Posterior vena cava (tissue), 2 donors: ENCODE measurements at regions not wholly inside any gene's neighbourhood (a gene's known extent, or its start where the extent isn't known, plus 50 kb on each side); places are given as distances from the start of the nearest gene placed in this dataset.

Source experiments
- DNase-seq: peaks from one replicate; pipeline ENCODE4 v3.0.0-alpha.2; 2020; ENCODE audit warnings: low spot score
- intact Hi-C, 2 donors: fragments of 100-400 bp; cut with DNase I; formaldehyde crosslinking; loops; one replicate each; pipeline versions ENCODE4 v1.14.1 to v1.14.2; 2022 to 2023
- donor health status: DM: yes; HTN: yes; CAD: no.
- donor health status: DM: yes; HTN: yes; CAD: no.

DNA sequence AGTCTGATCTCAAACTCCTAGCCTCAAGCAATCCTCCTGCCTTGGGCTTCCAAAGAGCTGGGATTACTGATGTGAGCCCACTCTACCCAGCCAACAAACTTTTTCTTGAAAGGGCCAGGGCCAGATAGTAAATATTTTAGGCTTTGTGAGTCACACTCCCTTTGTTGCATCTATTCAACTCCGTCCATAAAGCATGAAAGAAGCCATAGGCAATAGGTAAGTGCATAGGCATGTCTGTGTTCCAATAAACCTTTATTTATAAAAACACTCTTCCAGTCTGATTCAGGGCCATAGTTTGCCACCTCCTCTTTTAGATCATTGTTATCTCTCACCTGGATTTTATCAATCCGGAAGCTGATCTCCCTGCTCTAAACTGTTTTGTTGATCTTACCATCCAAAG is 105.6 kb upstream of the BMPER start:
- no peak for DNase-seq
- intact Hi-C loops, result no loop called here

DNA sequence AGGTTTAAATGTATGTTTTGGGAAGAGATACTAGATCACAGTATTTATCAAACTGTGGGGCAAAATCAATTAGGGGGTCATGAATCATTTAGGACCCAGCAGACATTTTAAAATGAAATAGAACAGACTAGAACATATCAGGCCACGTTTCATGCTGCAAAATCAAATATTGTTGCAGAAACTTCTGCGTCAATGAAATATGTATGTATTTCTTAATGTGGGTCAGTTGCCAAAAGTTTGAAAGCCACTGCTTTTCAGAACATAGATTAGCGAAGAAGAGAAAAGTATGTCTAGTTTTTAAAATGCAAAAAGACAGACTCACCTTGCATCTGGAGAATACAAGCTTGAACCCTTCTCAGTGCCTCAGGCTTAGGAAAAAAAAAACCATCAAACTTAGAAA is 102.7 kb upstream of the BMPER start:
- DNase-seq, result no peak
- intact Hi-C loops, result no loop called here

DNA sequence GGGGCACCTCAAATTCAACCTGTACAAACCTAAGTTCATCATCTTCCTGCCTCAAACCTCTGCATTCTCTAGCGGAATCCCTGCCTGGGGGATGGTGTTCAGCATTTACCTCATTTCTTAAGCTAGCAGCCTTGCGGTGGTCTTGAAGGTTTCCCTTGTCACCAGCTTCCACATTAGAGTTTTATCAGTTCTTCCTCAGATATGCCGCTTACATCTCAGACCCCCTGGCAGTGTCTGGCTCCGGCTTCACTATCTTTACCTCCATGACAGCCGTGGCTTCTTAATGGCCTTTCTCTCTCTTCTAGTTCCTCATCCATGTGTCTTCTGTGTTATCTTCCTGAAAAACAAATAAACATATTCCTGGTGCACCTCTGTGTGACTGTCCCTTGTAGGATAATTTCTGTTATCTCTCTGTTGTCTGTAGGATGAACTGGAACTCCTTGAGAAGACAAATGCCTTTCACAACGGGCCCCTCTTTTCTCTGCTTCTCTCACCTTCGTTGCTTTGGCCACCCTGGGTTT is 101.1 kb upstream of the BMPER start:
- no peak for DNase-seq
- intact Hi-C loops, result no loop called here

DNA sequence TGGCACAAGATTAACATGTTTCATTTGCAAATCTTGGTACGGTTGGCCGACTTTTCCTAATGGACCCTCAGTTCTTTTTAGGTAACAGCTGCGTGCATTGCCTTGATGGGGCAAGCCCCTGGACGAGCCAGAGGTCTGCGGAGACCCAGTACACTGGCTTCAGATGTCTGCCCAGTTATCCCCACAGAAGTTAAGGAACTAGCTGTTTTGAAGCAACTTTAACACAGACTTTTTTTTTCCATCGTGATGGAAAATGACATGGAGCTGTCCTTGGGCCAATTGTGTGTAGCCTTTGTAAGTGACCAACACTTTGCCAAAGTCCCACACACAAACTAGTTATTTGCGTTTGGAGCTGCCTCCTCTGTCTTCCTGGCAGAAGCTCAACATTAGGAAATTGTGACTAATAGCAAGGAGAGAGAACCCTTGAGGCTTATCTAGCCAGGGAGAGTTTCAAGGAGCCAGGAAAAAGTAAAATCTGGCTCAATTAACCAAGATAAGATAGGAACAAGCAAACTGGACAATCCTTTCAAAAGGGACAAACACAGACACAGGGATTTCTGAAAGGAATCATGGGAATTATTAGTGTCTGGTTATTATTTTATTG is 99.6 kb upstream of the BMPER start:
- DNase-seq, result no peak

DNA sequence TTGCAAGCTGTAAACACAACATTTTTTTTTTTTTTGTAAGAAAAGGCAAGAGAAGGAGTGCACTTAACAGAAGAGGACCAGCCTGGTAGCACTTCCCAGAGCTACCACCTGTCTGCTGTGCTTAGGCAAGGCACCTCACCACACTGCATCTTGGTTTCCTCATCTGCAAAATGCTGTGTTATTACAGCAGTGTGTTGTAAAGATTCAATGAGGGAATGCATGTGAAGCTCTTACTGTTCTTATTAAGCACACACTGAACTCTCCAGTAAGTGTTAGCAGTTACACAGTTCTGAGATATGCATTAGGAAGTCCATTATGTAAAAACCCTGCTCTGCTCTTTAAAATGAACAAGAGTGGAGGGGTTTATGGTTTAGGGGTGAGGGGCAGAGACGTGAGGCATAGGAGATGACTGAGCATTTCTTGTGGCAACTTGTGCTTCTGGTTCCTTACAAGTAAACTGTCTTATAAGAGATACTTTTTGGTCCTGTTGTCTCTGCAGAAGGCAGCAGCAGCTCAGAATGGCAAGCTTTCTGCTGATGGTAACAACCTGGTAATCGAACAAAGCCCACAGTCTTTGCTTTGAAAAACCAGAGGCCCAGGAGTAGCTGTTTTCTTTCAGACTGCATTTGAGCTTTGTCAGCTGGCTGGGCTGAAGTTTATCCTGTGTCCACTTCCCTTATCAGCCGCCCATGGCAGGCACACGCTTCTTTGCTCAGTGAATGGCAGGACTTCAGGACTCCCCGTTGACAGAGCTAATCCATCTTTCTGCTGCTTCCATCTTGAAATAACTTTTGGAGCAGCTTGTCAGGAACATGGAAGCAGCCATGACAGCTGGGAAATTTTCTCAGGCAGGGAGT is 98.8 kb upstream of the BMPER start:
- no peak for DNase-seq

More for the DNA sequence above, 99.6 kb upstream of the BMPER start:
- intact Hi-C loops, result no loop called here

DNA sequence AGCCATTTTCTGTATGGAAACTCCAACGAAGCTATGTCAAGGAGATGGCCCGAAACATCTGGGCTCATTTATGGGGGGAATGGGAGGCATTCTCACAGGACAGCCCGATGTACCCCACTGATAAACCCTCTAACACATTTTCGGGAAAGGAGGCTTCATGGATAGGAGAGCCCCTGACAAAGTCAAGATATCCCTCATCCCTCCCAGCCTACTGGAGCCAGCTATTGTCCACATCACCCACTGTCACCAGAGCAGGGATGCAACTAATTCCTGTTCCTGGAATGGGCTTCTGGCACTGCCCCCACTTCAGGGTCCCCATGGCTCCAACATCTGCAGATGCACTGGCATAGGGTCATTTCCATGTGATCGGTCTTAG is 98.2 kb upstream of the BMPER start:
- intact Hi-C loops, result no loop called here
- no peak for DNase-seq

More for the DNA sequence above, 98.8 kb upstream of the BMPER start:
- intact Hi-C loops, result no loop called here

DNA sequence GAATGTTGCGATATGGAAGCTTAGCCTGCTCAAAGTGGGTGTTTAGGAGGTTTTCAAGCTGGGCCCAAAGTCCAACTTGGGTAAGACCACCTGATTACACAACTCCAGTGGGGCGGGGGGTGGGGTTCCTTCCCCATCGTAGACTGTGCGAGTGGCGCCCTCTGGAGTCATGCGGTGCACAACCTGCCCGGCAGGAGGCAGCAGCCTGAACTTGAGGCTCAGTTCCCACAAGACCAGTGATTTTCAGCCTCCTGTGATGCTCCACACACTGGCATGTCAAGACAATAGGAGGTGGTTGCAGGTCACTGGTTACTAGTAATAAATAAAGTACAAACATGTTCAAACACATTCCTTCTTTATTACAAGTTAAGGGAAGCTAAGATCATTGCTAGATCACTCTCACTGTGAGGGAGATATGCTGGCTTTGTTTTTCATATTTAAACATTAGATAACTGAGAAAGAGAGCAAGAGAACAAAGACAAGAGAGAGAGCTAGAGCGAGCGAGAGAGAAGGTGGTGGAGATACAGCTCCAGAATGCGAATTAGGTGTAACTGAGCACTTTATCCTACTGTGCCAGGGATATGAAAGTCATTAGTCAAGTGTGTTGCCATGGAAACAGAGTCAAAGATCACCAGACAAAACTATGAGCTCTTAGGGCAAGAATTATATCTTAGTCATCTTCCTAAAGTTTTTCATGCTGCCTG is 97.4 kb upstream of the BMPER start:
- intact Hi-C loops, result no loop called here
- no peak for DNase-seq

DNA sequence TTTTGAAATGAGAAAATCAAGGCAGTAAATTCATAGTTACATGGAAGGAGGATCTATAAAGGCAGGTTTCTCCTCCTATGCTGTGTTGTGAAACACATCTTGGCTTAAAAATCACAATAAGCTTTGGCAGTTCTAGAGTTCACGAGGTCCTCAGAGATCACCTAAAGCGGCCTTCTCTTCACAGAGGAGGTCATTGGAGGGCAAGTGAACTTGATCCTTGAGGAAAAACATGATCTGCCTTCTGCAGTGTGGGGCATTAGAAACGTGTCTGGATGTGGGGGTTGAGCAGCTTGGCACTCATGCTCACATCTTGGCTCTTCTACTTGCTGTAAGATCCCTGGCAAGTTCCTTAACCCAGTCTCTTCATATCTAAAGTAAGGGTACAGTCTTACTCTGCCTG is 96.1 kb upstream of the BMPER start:
- intact Hi-C loops, result no loop called here

DNA sequence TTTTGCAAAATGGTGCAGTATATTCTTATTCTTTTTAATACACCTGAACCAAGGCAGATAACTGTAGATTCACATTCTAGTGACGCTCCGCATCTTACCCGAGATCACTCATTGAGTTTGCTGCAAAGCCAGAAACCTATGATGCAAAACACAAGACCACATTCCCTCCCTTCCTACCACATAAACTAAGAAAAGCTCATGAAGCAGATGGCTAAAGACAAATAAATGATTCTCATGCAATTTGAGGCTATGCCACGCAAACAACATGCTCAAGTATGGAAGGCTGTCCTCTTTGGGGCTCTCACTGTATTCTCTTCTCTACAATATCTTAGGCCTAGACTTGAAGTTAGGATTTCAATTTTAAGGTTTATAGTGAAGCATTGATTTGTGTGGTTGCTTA is 95.0 kb upstream of the BMPER start:
- DNase-seq, result no peak
- intact Hi-C loops, result no loop called here

More for the DNA sequence above, 96.1 kb upstream of the BMPER start:
- DNase-seq, result no peak

DNA sequence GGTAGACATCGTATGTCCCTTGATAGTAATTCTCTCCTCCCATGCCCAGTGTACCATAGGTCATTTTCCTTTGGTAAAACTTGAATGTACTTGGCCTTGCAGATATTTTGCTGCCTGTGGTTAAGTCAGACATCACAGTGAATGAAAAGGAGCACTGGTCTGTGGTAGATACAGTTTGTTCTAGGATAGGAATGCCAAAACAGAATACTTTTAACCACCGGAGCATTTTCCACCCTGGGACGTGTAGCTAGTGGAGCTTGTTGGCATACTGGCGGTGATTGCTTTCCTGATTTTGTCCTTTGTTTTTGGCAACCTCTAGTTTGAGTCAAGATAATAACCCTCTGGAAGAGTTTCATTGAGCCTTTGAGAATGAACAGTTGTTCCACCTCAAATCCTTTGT is 92.0 kb upstream of the BMPER start:
- intact Hi-C loops, result no loop called here
- no peak for DNase-seq

DNA sequence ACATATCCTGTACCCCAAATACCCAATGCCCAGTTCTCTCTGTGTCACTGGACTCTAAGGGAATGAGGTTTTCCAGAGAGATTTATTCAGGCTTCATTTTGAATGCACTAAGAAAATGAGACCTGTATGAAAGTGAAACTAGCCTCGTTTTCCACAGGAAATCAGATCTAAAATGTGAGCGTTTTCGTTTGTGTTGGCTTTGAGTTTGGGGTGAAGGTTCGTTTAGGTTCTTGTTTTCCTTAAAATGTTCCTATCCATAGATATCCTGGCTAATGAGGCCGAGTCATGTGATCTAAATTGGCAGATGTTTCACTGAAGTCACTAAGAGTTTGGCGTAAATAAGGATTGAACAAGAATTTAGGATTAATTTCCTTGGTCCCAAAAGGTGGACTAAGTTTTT is 90.9 kb upstream of the BMPER start:
- no peak for DNase-seq
- intact Hi-C loops, result no loop called here

DNA sequence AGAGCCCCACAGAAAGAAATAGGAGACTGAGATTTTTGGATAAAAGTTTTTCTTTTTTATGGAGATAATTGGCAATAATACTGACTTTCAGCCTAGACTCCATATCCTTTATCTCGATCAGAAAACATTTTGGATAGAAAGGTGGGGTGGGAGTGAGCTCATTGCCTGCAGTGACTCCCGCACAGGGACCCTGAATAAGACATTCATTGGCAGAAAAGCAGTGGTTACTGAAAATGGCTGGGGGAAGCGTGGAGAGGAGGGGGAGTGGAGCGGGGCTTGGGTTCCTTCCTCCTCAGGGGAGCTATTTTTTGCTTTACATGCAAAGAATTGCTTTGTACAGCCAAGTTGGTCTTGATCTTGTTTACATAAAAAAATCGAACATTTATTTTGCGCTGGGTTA is 90.4 kb upstream of the BMPER start:
- intact Hi-C loops, result no loop called here

DNA sequence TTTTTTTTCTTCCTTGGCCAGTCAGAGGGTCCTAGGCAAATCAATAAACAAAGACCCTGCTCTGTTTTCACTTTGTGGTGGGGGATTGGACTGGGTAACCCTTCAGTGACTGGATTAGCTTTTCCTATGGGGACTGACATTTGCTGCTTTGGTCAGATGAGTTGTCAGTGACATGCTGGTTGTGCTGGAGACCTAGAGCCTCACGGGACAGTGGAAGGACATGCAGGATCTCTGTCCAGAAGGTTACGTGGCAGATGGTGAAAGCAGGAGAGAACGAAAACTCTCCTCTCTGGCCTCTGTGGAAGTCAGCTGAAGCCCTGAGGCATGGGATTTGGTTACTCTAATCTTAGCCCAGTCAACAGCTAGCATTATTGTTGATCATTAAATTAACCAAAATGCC is 90.0 kb upstream of the BMPER start:
- intact Hi-C loops, result no loop called here
- DNase-seq, result no peak

More for the DNA sequence above, 90.4 kb upstream of the BMPER start:
- no peak for DNase-seq

DNA sequence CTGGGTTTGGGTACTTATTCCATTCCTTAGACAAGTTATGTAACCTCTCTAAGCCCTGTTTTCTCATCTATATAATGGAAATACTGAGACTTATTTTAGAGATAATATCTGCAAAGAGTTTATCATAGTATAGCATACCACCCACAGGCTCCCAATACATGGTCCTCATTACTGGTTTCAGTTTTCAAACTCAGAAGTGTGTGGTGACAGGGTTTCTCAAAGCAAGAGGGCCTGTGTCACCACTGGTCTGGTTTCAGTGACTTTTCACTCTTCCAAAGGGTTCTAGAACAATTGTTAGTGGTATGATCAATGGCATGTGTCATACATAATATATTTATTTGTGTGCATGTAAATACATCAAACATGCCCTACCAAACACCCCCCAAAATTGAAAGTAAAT is 89.2 kb upstream of the BMPER start:
- DNase-seq, result no peak
- intact Hi-C loops, result no loop called here

DNA sequence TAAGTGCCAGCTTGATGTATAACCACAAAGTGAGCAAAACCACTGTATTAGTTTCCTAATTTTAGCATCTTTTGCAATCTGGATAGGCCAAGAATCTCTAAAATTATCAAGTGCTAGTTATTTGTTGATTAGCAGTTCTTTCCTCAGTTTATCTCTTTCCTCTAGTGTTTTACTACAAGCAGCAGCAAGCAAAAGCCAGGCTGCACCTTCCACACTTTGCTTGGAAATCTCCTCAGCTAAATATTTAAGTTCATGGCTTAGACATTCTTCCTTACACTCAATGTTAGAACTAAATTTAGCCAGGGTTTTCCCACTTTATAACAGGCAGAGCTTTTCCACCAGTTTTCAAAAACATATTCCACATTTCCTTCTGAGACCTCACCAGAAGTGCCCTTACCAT is 85.7 kb upstream of the BMPER start:
- no peak for DNase-seq
- intact Hi-C loops, result no loop called here

DNA sequence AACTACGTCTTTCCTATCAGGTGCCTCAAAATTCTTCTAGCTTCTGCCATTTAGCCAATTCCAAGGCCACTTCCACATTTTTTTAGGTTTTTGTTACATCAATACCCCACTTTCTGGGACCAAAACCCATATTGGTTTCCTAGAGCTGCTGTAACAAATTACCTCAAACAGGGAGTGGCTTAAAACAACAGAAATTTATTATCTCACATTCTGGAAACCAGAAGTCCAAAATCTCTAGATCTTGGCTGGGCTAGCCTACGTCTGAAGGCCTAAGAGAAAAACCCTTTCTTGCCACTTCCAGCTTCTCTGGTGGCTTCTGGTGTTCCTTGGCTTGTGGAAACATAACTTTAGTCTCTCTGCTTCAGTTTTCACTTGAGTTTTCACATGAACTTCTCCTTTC is 85.1 kb upstream of the BMPER start:
- intact Hi-C loops, result no loop called here
- no peak for DNase-seq

DNA sequence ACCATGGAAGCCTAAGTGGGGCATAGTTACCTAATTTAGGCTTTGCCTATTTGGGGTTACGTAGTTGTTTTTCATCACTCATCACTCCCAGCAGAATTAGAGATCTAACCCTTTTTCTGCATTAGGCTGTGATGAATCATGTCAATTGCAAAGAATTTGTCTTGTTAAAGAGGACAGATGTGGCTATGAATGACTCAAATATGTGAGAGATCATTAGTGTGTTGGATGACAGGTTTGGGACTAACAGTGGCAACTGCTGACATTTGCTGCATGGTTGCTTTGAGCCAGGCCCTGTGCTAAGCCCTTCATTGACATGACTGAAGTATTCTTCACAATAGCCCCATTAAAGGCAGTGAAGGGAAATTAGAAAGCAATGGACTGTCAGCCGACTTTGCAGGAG is 83.4 kb upstream of the BMPER start:
- intact Hi-C loops, result no loop called here
- no peak for DNase-seq

DNA sequence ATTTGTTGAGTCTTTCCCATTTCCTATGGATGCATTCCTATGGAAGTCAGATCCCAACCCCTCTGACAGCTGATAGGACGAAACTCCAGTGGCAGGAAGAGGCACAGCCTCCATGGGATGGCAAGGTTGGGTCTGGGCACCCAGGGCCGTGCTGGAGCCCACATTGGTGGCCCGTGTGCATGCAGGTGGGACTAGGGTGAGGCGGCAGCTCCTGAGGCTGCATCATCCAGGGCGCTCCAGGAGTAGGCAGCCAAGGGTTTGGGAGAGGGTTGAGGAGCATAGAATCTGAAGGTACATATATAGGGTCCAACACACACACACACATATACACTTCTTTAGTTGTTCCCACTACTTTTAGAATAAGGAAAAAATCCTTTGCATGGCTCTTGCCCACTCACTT is 81.4 kb upstream of the BMPER start:
- intact Hi-C loops, result no loop called here
- DNase-seq, result no peak

DNA sequence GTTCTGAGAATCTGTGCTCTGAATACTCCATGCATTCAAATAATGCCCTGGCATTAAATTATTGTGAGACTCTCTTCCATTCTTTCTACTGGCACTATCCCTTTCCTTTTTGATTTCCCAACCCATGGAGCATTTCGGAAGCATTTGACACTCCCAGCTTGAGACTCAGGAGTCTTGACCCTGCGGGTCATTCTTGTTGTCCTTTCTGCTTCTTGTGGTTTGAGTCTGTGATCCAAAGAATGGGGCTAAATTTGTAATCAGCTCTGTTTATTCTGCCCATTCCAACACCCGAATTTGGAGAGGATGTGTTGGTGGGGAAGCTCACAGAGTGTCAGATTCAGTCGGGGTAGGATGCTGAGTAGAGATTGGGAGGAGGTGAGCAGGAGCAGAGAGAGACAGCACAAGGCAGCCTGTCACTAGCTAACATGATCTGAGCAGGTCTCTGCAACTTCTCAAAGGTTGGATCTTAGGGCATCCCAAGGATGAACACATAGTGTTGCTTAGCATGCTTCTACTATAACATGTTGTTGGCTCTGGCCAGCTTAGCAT is 80.4 kb upstream of the BMPER start:
- intact Hi-C loops, result no loop called here
- no peak for DNase-seq

DNA sequence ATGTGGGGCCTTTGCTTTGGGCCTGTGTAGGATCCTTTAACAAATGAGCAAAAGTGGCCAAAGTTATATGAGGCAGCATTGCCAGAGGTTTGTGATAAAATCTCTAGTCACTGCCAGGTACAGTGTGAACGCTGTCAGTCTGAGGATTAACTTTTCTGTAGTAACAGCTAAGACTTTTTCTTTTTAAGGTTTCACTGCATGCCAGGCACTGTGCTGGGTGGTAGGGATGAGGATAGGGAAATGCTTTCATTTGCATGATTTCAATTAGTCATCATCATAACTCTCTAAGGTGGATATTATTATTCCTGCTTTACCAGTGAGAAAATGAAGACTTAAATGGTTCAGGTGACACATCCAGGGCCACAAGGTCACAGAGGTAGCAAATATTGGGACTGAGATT is 79.7 kb upstream of the BMPER start:
- no peak for DNase-seq
- intact Hi-C loops, result no loop called here
